Heart left ventricle (tissue), 16 donors: ENCODE measurements at regions not wholly inside any gene's neighbourhood (a gene's known extent, or its start where the extent isn't known, plus 50 kb on each side); places are given as distances from the start of the nearest gene placed in this dataset.

Experiments
- ATAC-seq, 4 donors: fragments of 200-7000 bp; cut with Tn5 transposase; one replicate each; pipeline ENCODE4 v1.9.1; 2020 to 2022; ENCODE audit warnings: moderate library complexity in 4 of 4, mild to moderate bottlenecking in 3 of 4, moderate number of reproducible peaks in 1 of 4
- DNase-seq, 5 donors: peaks; one replicate each; pipeline ENCODE4 v3.0.0-alpha.2; 2020
- H3K27ac ChIP-seq, 12 donors: fragments of 200-600 bp; sonication (generic) in 4 of 12; one replicate each; pipeline versions ENCODE4 v1.5.0 to v1.8.0; 2016 to 2022; ENCODE audit warnings: mild to moderate bottlenecking in 2 of 12
- H3K27me3 ChIP-seq, 9 donors: fragments of 200-600 bp; sonication (generic) in 2 of 9; one replicate each; pipeline versions ENCODE4 v1.5.1 to v1.8.0; 2016 to 2022; ENCODE audit warnings: mild to moderate bottlenecking in 3 of 9
- H3K36me3 ChIP-seq, 9 donors: fragments of 200-600 bp; sonication (generic) in 2 of 9; one replicate each; pipeline versions ENCODE4 v1.5.0 to v1.8.0; 2018 to 2022; ENCODE audit warnings: mild to moderate bottlenecking in 2 of 9
- H3K4me1 ChIP-seq, 12 donors: fragments of 200-600 bp; sonication (generic) in 4 of 12; one replicate each; pipeline versions ENCODE4 v1.5.0 to v1.8.0; 2016 to 2022; ENCODE audit warnings: mild to moderate bottlenecking in 3 of 12
- H3K4me3 ChIP-seq, 12 donors: fragments of 200-600 bp; sonication (generic) in 4 of 12; one replicate each; pipeline versions ENCODE4 v1.5.0 to v1.8.0; 2017 to 2022; ENCODE audit warnings: mild to moderate bottlenecking in 9 of 12, moderate library complexity in 4 of 12
- H3K9me3 ChIP-seq, 12 donors: fragments of 200-600 bp; sonication (generic) in 4 of 12; one replicate each; pipeline versions ENCODE4 v1.5.0 to v1.8.0; 2016 to 2022; ENCODE audit warnings: mild to moderate bottlenecking in 1 of 12
- POLR2A ChIP-seq, 2 donors: fragments of 450-650 bp; IDR thresholded peaks; one replicate each; pipeline ENCODE4 v1.6.1; 2017; ENCODE audit warnings: antibody characterized with exemption in 2 of 2, mild to moderate bottlenecking in 2 of 2, moderate library complexity in 2 of 2
- WGBS, 4 donors: extraction: QIAGEN DNeasy Blood & Tissue Kit in 2 of 4; methylation state at CpG; one replicate each; pipeline versions ENCODE4 v1.1.5 to v1.1.7; 2013 to 2018; 5-methylcytosine and 5-hydroxymethylcytosine counted together
- intact Hi-C, 10 donors: fragments of 100-400 bp; cut with DNase I; formaldehyde crosslinking; loops; one replicate each; pipeline versions ENCODE4 v1.11.1 to v1.14.2; 2022
- TF ChIP-seq, protein P1 (sequence below), 12 donors: fragments of 200-600 bp; sonication (generic) in 4 of 12; IDR thresholded peaks; one replicate each; pipeline versions ENCODE4 v1.5.0 to v1.8.0; 2018 to 2022; ENCODE audit warnings: antibody characterized with exemption in 12 of 12, mild to moderate bottlenecking in 5 of 12
- donor health status: ischemic (EF 13 %, LVEDD 7.1; RV severe dilation, severe dysfunction).
- donor health status: healthy with polysubstance abuse.
- donor health status: DM: no; HTN: yes; CAD: no.
- donor health status: DM: no; HTN: no; CAD: no.
- donor health status: ischemic (EF 25% LVEDD 6.9; RV normal size, moderate dysfunction).
- donor health status: ischemic (EF 25% LVEDD 5.7; RV mildly dilated, moderate dysfunction).
- donor health status: healthy.
- donor health status: DM: yes; HTN: yes; CAD: no.
- donor health status: ischemic (EF 35%, LVEDD 5.7; RV mildly dilated, moderate dysfunction).
- donor health status: nonischemic (EF 11% LVEDD 7.7; RV severe dilation, severe dysfunction).
- donor health status: DM: yes; HTN: yes; CAD: no.
- donor health status: PGD.
- donor health status: ischemic (EF 29% LVEDD 5.4; RV normal size, mild dysfunction).
- donor health status: nonischemic (EF 23%, LVEDD 6.1; RV moderate dilation, normal function).

DNA sequence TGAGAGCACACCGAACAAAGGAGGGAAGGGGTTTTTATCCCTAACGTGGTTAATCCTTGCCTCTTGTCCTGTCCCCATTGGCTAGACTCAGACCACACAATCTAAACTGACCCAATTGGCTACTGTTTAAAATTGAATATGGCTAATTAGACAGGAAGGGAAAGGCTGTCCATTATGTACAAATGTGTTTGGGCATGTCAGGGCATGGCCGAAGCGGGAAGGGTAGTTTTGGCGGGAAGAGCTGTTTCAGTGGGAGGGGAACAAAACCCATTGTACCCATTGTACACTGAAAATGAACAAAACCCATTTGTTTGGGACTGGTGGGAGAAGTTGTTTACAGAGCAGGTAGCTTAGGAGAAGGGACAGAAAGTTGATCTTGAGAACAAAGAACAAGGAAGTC lies 330.9 kb upstream of the POU1F1 start:
- intact Hi-C loops: no loop called here
- no peak for ATAC-seq
- H3K27me3 ChIP-seq: no peaks in the 10 kb centered on the region
- WGBS, 4 donors: 82 to 84% (median 83%) methylated on average over 5 of the region's 5 CpGs
- TF ChIP-seq POLR2A (IDR thresholded peaks at IDR 0.05): no peak
- TF ChIP-seq, protein P1, sequence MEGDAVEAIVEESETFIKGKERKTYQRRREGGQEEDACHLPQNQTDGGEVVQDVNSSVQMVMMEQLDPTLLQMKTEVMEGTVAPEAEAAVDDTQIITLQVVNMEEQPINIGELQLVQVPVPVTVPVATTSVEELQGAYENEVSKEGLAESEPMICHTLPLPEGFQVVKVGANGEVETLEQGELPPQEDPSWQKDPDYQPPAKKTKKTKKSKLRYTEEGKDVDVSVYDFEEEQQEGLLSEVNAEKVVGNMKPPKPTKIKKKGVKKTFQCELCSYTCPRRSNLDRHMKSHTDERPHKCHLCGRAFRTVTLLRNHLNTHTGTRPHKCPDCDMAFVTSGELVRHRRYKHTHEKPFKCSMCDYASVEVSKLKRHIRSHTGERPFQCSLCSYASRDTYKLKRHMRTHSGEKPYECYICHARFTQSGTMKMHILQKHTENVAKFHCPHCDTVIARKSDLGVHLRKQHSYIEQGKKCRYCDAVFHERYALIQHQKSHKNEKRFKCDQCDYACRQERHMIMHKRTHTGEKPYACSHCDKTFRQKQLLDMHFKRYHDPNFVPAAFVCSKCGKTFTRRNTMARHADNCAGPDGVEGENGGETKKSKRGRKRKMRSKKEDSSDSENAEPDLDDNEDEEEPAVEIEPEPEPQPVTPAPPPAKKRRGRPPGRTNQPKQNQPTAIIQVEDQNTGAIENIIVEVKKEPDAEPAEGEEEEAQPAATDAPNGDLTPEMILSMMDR (IDR thresholded peaks at IDR 0.05): no peak
- H3K4me1 ChIP-seq: no peaks in the 10 kb centered on the region
- no peak for DNase-seq
- no peaks in the 10 kb centered on the region for H3K36me3 ChIP-seq
- no peak overlapping the region for H3K27ac ChIP-seq
- no peak overlapping the region for H3K4me3 ChIP-seq
- H3K9me3 ChIP-seq: peaks cover 0 to 26% (median 7%) of the 10 kb centered on the region in 12 donors

DNA sequence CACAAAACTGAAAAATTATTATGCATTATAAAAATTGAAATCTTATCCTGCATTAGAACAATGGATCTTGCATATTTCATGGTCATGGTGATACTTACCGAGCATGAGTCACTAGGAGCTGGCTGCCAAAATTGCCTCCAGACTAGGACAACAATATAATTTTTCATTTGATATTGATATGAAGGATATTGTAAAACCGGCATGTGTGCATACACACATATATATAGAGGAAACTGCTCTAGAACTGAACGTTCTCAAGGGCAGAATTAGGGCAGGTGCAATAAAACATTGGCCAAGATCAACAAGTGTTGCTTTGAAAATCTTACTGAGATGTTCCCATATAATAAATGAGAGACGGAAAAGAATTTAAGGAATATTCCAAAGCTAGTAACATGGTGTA lies 319.4 kb upstream of the POU1F1 start:
- TF ChIP-seq, protein P1 (IDR thresholded peaks at IDR 0.05): no peak
- no peak for TF ChIP-seq POLR2A (IDR thresholded peaks at IDR 0.05)
- H3K4me3 ChIP-seq: no peak overlapping the region
- no peak overlapping the region for H3K27ac ChIP-seq
- peaks cover 0 to 23% (median 2%) of the 10 kb centered on the region in 12 donors for H3K9me3 ChIP-seq
- H3K36me3 ChIP-seq: no peaks in the 10 kb centered on the region
- no peaks in the 10 kb centered on the region for H3K4me1 ChIP-seq
- DNase-seq (no peak), ATAC-seq (no peak)
- intact Hi-C loops: no loop called here
- H3K27me3 ChIP-seq: no peaks in the 10 kb centered on the region
- WGBS, 4 donors: 63 to 72% (median 68%) methylated on average over 4 of the region's 4 CpGs

DNA sequence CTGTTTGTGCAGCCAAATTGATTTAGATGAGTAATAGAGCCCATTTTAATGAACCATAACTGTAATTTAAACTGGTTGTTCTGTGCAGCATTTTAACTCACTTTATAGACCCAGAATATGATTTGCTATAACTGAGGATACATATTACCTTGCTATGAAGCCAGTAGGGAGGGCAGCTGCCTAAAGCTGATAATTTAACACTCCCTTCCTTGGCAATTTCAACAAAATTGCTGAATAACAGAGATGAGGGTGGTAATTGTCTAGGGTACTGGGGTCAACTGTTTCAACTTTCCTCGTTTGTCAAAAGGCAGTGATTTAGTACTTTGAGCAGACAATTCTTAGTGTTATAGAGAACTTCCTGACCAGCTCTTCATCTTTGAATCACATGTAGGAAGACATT lies 304.9 kb upstream of the POU1F1 start:
- intact Hi-C loops: no loop called here
- H3K4me3 ChIP-seq: no peak overlapping the region
- no peaks in the 10 kb centered on the region for H3K27me3 ChIP-seq
- no peaks in the 10 kb centered on the region for H3K36me3 ChIP-seq
- no peaks in the 10 kb centered on the region for H3K4me1 ChIP-seq
- no peak for ATAC-seq
- WGBS, 4 donors: 33 to 40% (median 35%) methylated on average over 1 of the region's 1 CpG
- TF ChIP-seq, protein P1 (IDR thresholded peaks at IDR 0.05): no peak
- no peak for TF ChIP-seq POLR2A (IDR thresholded peaks at IDR 0.05)
- H3K27ac ChIP-seq: no peak overlapping the region
- no peak for DNase-seq
- H3K9me3 ChIP-seq: no peaks in the 10 kb centered on the region

DNA sequence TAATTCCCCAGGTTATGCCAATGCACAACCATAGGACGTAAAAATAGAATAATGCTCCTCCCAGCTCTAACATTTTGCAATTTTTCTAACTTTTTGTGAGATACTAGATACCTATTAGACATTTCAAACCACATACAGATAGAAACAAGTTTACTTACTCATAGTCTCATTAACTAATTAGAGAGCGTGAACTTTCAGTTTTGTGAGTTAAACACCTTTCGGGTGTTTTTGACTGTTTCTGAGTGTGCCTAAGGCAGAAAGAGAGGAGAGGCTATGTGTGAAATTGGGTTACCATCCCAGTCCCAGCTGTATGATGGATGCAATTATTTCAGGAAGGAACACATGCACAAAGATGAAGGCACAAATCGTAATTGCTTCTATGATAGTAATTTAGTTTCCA lies 300.4 kb upstream of the POU1F1 start:
- DNase-seq (no peak), ATAC-seq (no peak)
- 57 to 69% (median 60%) methylated on average over 4 of the region's 4 CpGs for WGBS, 4 donors
- H3K27me3 ChIP-seq: no peaks in the 10 kb centered on the region
- no peaks in the 10 kb centered on the region for H3K36me3 ChIP-seq
- H3K9me3 ChIP-seq: no peaks in the 10 kb centered on the region
- no peak for TF ChIP-seq POLR2A (IDR thresholded peaks at IDR 0.05)
- TF ChIP-seq, protein P1 (IDR thresholded peaks at IDR 0.05): no peak
- no peak overlapping the region for H3K27ac ChIP-seq
- H3K4me1 ChIP-seq: no peaks in the 10 kb centered on the region
- no peak overlapping the region for H3K4me3 ChIP-seq
- intact Hi-C loops: no loop called here
